Esophagus muscularis mucosa (tissue), 4 donors: ENCODE measurements at regions not wholly inside any gene's neighbourhood (a gene's known extent, or its start where the extent isn't known, plus 50 kb on each side); places are given as distances from the start of the nearest gene placed in this dataset.

Experiments
- DNase-seq: peaks from one replicate; pipeline ENCODE4 v3.0.0-alpha.2; 2017; ENCODE audit errors: extremely low spot score
- H3K27ac ChIP-seq, 4 donors: fragments of 200-600 bp; sonication (generic); replicated peaks in 1 of 4; 1 replicate in 3 of 4; 2 replicates in 1 of 4; pipeline ENCODE4 v1.5.1; 2016 to 2019; ENCODE audit warnings: mild to moderate bottlenecking in 1 of 4
- H3K27me3 ChIP-seq, 4 donors: fragments of 200-600 bp; sonication (generic); one replicate each; pipeline versions ENCODE4 v1.5.1 to v1.6.0; 2016 to 2019
- H3K36me3 ChIP-seq, 4 donors: fragments of 200-600 bp; sonication (generic); one replicate each; pipeline ENCODE4 v1.5.1; 2016 to 2019
- H3K4me1 ChIP-seq, 4 donors: fragments of 200-600 bp; sonication (generic); one replicate each; pipeline ENCODE4 v1.5.1; 2016 to 2019
- H3K4me3 ChIP-seq, 4 donors: fragments of 200-600 bp; sonication (generic); 1 replicate in 2 of 4; 2 replicates in 2 of 4; pipeline ENCODE4 v1.5.1; 2016 to 2019; ENCODE audit warnings: mild to moderate bottlenecking in 4 of 4, moderate library complexity in 1 of 4
- H3K9me3 ChIP-seq, 4 donors: fragments of 200-600 bp; sonication (generic); 1 replicate in 3 of 4; 2 replicates in 1 of 4; pipeline ENCODE4 v1.5.1; 2016 to 2019
- CTCF ChIP-seq, 3 experiments: fragments of 200-600 bp in 2 of 3; fragments of 450-650 bp in 1 of 3; sonication (generic) in 2 of 3; IDR thresholded peaks; one replicate each; pipeline ENCODE4 v1.5.1; 2017 to 2019; ENCODE audit warnings: antibody characterized with exemption in 3 of 3, mild to moderate bottlenecking in 2 of 3, moderate library complexity in 1 of 3
- EP300 ChIP-seq: sonication (generic); formaldehyde crosslinking; IDR thresholded peaks from one replicate; pipeline ENCODE4 v1.6.1; 2017; ENCODE audit warnings: antibody characterized with exemption
- POLR2A ChIP-seq: fragments of 450-650 bp; IDR thresholded peaks from one replicate; pipeline ENCODE4 v1.6.1; 2017; ENCODE audit warnings: antibody characterized with exemption, moderate library complexity, mild to moderate bottlenecking, low read depth
- POLR2AphosphoS5 ChIP-seq, 2 donors: sonication (generic); formaldehyde crosslinking; IDR thresholded peaks; one replicate each; pipeline ENCODE4 v1.6.1; 2017; ENCODE audit warnings: antibody characterized with exemption in 2 of 2
- WGBS: methylation state at CpG from one replicate; pipeline ENCODE4 v1.1.5; 2018; 5-methylcytosine and 5-hydroxymethylcytosine counted together
- intact Hi-C: fragments of 100-400 bp; cut with DNase I; formaldehyde crosslinking; loops from one replicate; pipeline ENCODE4 v1.15.1; 2023

GRCh38 chr9:89958086-89958485 is 353.3 kb downstream of the GADD45G start:
- H3K27ac ChIP-seq, result no peak overlapping the region
- DNase-seq, result no peak
- no peaks in the 10 kb centered on the region for H3K36me3 ChIP-seq
- intact Hi-C loops, result no loop called here
- no peaks in the 10 kb centered on the region for H3K9me3 ChIP-seq
- WGBS, result 89% methylated on average over 11 of the region's 11 CpGs
- peaks cover 6 to 29% (median 23%) of the 10 kb centered on the region in 4 donors for H3K4me1 ChIP-seq
- no peak overlapping the region for H3K4me3 ChIP-seq
- TF ChIP-seq CTCF (IDR thresholded peaks at IDR 0.05) (no peak), EP300 (no peak), POLR2A (no peak), POLR2AphosphoS5 (IDR thresholded peaks at IDR 0.05) (no peak)
- no peaks in the 10 kb centered on the region for H3K27me3 ChIP-seq

- TF ChIP-seq POLR2AphosphoS5 (IDR thresholded peaks at IDR 0.05) (no peak), EP300 (no peak), POLR2A (no peak), CTCF (IDR thresholded peaks at IDR 0.05) (no peak)
- no peaks in the 10 kb centered on the region for H3K36me3 ChIP-seq
- H3K4me3 ChIP-seq, result peak overlapping the region; percentile 10 to 44 (median 18)
- H3K27ac ChIP-seq, result peak overlapping the region in 3 of 4 donors; percentile 1 to 46 (median 4)
- no peaks in the 10 kb centered on the region for H3K27me3 ChIP-seq
- H3K9me3 ChIP-seq, result no peaks in the 10 kb centered on the region
- peaks cover 0 to 15% (median 13%) of the 10 kb centered on the region in 4 donors for H3K4me1 ChIP-seq
- no peak for DNase-seq
- intact Hi-C loops, result no loop called here
- WGBS, result 62% methylated on average over 8 of the region's 9 CpGs
These were observed 357.0 kb downstream of the GADD45G start for GRCh38 chr9:89961616-89962341.

GRCh38 chr9:89963280-89963679 is 358.5 kb downstream of the GADD45G start:
- Histone ChIP-seq H3K27me3 (no peaks in the 10 kb centered on the region), H3K27ac (no peak overlapping the region), H3K4me3 (no peak overlapping the region), H3K36me3 (no peaks in the 10 kb centered on the region), H3K9me3 (no peaks in the 10 kb centered on the region), H3K4me1 (peaks cover 0 to 14% (median 10%) of the 10 kb centered on the region in 4 donors)
- TF ChIP-seq CTCF (IDR thresholded peaks at IDR 0.05) (no peak), POLR2AphosphoS5 (IDR thresholded peaks at IDR 0.05) (no peak), POLR2A (no peak), EP300 (no peak)
- WGBS, result 88% methylated on average over 3 of the region's 3 CpGs
- intact Hi-C loops, result no loop called here
- no peak for DNase-seq

- Histone ChIP-seq H3K27ac (no peak overlapping the region), H3K36me3 (no peaks in the 10 kb centered on the region), H3K4me1 (peaks cover 0 to 8% (median 5%) of the 10 kb centered on the region in 4 donors), H3K27me3 (no peaks in the 10 kb centered on the region), H3K4me3 (no peak overlapping the region), H3K9me3 (no peaks in the 10 kb centered on the region)
- DNase-seq, result no peak
- TF ChIP-seq CTCF (IDR thresholded peaks at IDR 0.05) (no peak), EP300 (no peak)
- WGBS, result 90% methylated on average over 2 of the region's 2 CpGs
- intact Hi-C loops, result no loop called here
These were observed 362.7 kb downstream of the GADD45G start for GRCh38 chr9:89967527-89967926.
